SU-DHL-6 (cell line): ENCODE measurements at regions not wholly inside any gene's neighbourhood (a gene's known extent, or its start where the extent isn't known, plus 50 kb on each side); places are given as distances from the start of the nearest gene placed in this dataset.

Source experiments
- H2AFZ ChIP-seq: fragments of 200-600 bp; sonication (generic); 2 replicates; pipeline ENCODE4 v1.6.1; 2014; ENCODE audit warnings: low read depth, mild to moderate bottlenecking, moderate library complexity, mixed read lengths, antibody characterized with exemption, low read length; ENCODE audit not compliant: severe bottlenecking
- H3F3A ChIP-seq: fragments of 200-600 bp; shearing (Covaris generic); 2 replicates; pipeline ENCODE4 v1.6.0; 2016; ENCODE audit warnings: antibody characterized with exemption, mild to moderate bottlenecking; ENCODE audit not compliant: insufficient read depth
- H3K27ac ChIP-seq: fragments of 200-600 bp; sonication (generic); 2 replicates; pipeline ENCODE4 v1.5.1; 2016; ENCODE audit warnings: low read depth, mild to moderate bottlenecking, low read length, moderate library complexity, mixed read lengths
- H3K27me3 ChIP-seq: fragments of 200-600 bp; sonication (generic), shearing (Covaris generic); 2 replicates; pipeline ENCODE4 v1.6.0; 2014; ENCODE audit warnings: mild to moderate bottlenecking, low read length
- H3K36me3 ChIP-seq: fragments of 200-600 bp; sonication (generic); 2 replicates; pipeline ENCODE4 v1.6.1; 2014; ENCODE audit warnings: mild to moderate bottlenecking, low read length, mixed read lengths
- H3K4me2 ChIP-seq: fragments of 300-600, 200-600 bp; shearing (Covaris generic), sonication (generic); 2 replicates; pipeline ENCODE4 v1.6.0; 2014; ENCODE audit warnings: low read length, low read depth, mild to moderate bottlenecking; ENCODE audit not compliant: poor library complexity, severe bottlenecking
- H3K4me3 ChIP-seq: fragments of 200-600 bp; sonication (generic); 2 replicates; pipeline ENCODE4 v1.5.1; 2014; ENCODE audit warnings: antibody characterized with exemption, low read length, mild to moderate bottlenecking, mixed read lengths; ENCODE audit not compliant: insufficient read depth, poor library complexity, severe bottlenecking
- H3K79me2 ChIP-seq: fragments of 200-600 bp; sonication (generic); 2 replicates; pipeline ENCODE4 v1.6.1; 2014; ENCODE audit warnings: mild to moderate bottlenecking, low read length, moderate library complexity; ENCODE audit not compliant: insufficient read depth
- H3K9ac ChIP-seq: fragments of 200-600 bp; sonication (generic); 2 replicates; pipeline ENCODE4 v1.7.0; 2014; ENCODE audit warnings: mild to moderate bottlenecking, low read length
- H3K9me2 ChIP-seq: fragments of 200-600 bp; sonication (generic); replicated peaks from 2 replicates; pipeline ENCODE4 v1.6.1; 2014; ENCODE audit warnings: low read length; ENCODE audit not compliant: insufficient read depth
- H3K9me3 ChIP-seq: fragments of 200-600 bp; sonication (generic); 2 replicates; pipeline ENCODE4 v1.6.1; 2014; ENCODE audit warnings: low read length, mixed read lengths; ENCODE audit not compliant: insufficient read depth
- H4K20me1 ChIP-seq: fragments of 200-600 bp; sonication (generic); 2 replicates; pipeline ENCODE4 v1.6.1; 2014; ENCODE audit warnings: low read depth, mild to moderate bottlenecking, antibody characterized with exemption, low read length, moderate library complexity, mixed read lengths
- CTCF ChIP-seq: fragments of 200-600 bp; sonication (generic); IDR thresholded peaks from one replicate; pipeline ENCODE4 v1.5.1; 2017; ENCODE audit warnings: antibody characterized with exemption, mild to moderate bottlenecking, low read length, moderate library complexity; ENCODE audit not compliant: insufficient read depth, poor library complexity, severe bottlenecking
- EZH2phosphoT487 ChIP-seq: fragments of 200-600 bp; sonication (generic), shearing (Covaris generic); conservative IDR thresholded peaks from 2 replicates; pipeline ENCODE4 v1.6.1; 2018; ENCODE audit warnings: mild to moderate bottlenecking, antibody characterized with exemption, low read length, moderate library complexity, mixed read lengths

DNA sequence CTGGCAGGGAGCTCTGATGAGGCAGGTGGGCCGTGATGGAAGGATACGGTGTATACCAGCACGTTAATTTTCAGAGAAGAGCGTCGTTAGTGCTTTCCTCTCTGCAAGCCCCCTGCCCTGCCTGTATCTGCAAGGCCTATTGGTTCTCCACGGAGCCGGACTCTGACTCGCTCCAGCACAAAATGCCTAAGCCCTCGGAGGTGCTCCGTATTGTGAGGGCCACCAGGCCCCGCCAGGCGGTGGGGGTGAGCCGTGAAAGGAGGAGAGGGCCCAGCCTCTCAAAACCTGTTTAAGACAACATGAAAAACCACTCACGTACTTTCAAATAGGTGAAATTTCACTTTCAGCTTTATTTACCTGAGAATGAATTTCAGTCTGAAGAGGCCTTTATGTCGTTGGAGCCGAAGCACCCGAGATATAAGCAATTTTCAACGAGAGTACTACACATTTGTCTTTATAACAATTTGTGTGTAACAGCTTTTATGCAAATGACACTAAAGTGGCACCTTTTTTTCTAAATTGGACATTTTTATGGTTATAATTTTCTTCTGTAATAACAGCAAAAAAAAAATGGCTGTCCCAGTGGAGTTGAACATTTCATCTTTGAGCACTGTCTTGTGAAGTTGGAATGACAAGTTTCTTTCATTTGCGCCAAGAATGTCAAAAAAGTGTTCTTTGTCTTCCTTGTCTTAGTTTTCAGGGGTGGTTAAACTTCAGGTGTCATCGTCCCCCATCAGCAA lies 749.5 kb downstream of the VRK1 start:
- H3K9me3 ChIP-seq, result no peaks in the 10 kb centered on the region
- H3K27ac ChIP-seq, result no peak overlapping the region
- no peaks in the 10 kb centered on the region for H3K9me2 ChIP-seq
- H4K20me1 ChIP-seq, result no peaks in the 10 kb centered on the region
- H3K36me3 ChIP-seq, result no peaks in the 10 kb centered on the region
- no peak for TF ChIP-seq EZH2phosphoT487
- TF ChIP-seq CTCF, result no peak
- no peaks in the 10 kb centered on the region for H3F3A ChIP-seq
- no peak overlapping the region for H3K4me2 ChIP-seq
- no peak overlapping the region for H3K9ac ChIP-seq
- H3K79me2 ChIP-seq, result no peaks in the 10 kb centered on the region
- H2AFZ ChIP-seq, result no peak overlapping the region
- H3K4me3 ChIP-seq, result no peak overlapping the region
- H3K27me3 ChIP-seq, result no peaks in the 10 kb centered on the region

- H3K4me3 ChIP-seq, result no peak overlapping the region
- no peak overlapping the region for H3K9ac ChIP-seq
- no peaks in the 10 kb centered on the region for H3K9me2 ChIP-seq
- no peaks in the 10 kb centered on the region for H4K20me1 ChIP-seq
- H3K27me3 ChIP-seq, result no peaks in the 10 kb centered on the region
- no peak overlapping the region for H3K4me2 ChIP-seq
- no peaks in the 10 kb centered on the region for H3F3A ChIP-seq
- H3K27ac ChIP-seq, result no peak overlapping the region
- no peaks in the 10 kb centered on the region for H3K79me2 ChIP-seq
- no peaks in the 10 kb centered on the region for H3K36me3 ChIP-seq
- H2AFZ ChIP-seq, result no peak overlapping the region
- no peak for TF ChIP-seq EZH2phosphoT487
- TF ChIP-seq CTCF, result no peak
- no peaks in the 10 kb centered on the region for H3K9me3 ChIP-seq
Measured at GRCh38 chr14:97550463-97550862, 753.3 kb downstream of the VRK1 start.

DNA sequence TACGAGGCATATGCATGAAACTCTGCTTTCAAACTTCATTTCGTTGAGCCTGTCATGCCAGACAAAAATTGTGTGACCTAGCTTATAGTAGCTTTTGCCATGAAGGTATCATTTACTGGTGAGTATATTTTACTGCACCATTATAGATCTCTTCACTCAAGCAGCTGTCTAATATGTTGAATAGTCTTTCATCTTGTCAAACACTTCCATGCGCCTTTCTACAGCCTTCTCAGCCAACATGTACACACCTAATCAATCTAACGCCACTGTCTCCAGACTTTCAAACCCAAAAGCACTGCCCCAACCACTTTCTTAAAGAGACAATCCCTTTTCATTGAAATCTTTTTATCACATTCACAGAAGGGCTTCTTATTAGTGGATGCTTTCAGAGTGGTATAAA lies 757.4 kb downstream of the VRK1 start:
- H3K36me3 ChIP-seq, result no peaks in the 10 kb centered on the region
- H3K4me2 ChIP-seq, result no peak overlapping the region
- no peak overlapping the region for H3K9ac ChIP-seq
- H3K79me2 ChIP-seq, result no peaks in the 10 kb centered on the region
- no peaks in the 10 kb centered on the region for H3K27me3 ChIP-seq
- no peaks in the 10 kb centered on the region for H4K20me1 ChIP-seq
- no peak overlapping the region for H2AFZ ChIP-seq
- H3K9me2 ChIP-seq, result no peaks in the 10 kb centered on the region
- H3K4me3 ChIP-seq, result no peak overlapping the region
- H3K27ac ChIP-seq, result no peak overlapping the region
- TF ChIP-seq EZH2phosphoT487, result no peak
- no peak for TF ChIP-seq CTCF
- no peaks in the 10 kb centered on the region for H3K9me3 ChIP-seq
- H3F3A ChIP-seq, result no peaks in the 10 kb centered on the region
